SIG-M5 treated with dmso at 0.1 percent for 504 hours (cell line): ENCODE measurements at regions not wholly inside any gene's neighbourhood (a gene's known extent, or its start where the extent isn't known, plus 50 kb on each side); places are given as distances from the start of the nearest gene placed in this dataset.

ENCODE experiments used
- DNase-seq: peaks from one replicate; lab custom pipeline; 2025; ENCODE audit not compliant: unreplicated experiment; lab: John Stamatoyannopoulos, UW

DNA sequence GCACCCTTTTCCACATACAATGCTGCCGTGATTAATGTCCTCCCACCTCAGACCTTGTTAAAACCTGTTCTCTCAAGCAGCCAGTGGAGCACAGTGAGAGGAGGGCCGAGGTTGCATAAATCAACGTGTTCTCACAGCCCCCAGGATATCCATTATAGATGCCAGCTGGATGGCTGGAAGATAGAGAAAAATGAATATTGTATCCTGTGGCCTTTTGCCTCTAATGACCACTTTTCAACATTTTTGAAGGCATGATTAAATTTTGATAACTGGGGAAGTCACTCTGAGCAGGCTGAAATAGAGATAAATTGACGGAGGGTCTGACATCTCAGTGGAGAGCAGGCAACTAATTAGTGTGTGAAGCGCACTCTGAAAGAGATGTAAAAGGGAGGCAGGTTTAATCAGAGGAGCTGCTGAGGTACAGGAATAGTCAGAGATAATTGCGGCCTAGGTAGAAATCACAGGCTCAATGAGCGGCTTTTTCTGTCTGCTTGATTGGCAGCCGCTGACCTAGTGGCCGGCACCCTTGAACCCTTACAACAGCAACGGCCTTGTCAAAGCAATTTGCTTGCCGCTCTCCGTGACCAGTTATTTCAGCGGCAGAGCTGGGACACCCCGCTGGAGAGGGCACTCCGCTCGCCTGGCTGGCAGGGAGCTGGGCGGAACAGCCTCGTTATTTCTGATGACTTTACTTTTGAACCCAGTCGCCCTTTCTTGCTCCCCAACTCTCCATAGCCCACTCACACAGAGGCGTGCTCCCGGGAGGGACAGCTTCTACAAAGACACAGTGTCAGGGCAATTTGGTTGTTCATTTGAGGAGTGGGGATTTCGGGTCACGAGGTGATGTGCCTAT is 560.7 kb downstream of the PSAT1 start:
- DNase-seq = no peak

DNA sequence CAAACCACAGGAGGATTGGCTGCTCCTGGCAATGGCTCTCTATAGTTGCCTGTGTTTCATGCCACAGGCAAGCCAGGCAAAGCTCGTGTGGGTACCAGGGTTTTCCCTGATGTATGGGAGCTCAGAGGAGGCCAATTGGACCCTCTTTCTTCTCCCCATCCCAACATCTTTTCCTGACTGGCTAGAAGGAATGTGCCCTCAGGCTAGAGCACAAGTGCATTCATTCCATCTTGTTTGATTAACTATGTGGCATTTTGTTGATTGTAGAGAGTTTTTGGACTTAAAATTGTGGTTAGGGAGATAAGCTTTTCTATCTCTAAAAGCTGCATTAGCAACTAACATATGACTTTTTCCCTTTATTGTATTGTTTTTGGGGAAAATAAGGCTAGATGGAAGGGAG is 561.3 kb downstream of the PSAT1 start:
- DNase-seq = no peak

DNA sequence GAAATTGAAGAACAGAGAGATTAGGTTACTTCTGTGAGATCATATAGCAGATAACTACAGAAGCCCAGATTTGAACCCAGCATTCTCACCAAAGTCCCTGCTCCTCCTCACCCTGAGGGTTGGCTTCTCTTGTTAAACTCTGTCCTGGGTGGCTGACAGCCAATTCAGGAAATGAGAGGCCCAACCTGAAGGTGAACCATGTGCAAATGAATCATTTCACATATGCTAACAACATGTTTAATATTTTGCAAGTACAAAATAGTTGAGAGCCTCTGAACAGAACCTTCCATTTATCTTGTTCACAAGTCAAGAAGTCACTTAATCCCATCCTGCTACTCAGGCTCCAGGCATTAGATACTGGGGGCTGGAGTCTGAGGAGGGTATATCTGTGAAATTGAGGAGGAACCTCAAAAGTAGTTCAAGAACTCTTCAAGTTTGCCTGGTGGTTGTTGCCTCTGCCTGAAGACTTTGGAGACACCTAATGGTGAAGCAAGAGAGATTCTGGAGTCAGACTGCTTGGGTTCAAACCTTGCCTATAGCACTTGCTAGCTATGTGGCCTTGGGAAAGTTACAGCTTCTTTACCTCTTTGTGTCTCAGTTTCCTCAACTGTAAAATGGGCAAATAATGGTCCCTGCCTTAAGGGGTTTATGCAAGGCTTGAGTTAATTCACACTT is 564.0 kb downstream of the PSAT1 start:
- peak; percentile 0 for DNase-seq

GRCh38 chr9:78863531-78863930 is 566.6 kb downstream of the PSAT1 start:
- no peak for DNase-seq

DNA sequence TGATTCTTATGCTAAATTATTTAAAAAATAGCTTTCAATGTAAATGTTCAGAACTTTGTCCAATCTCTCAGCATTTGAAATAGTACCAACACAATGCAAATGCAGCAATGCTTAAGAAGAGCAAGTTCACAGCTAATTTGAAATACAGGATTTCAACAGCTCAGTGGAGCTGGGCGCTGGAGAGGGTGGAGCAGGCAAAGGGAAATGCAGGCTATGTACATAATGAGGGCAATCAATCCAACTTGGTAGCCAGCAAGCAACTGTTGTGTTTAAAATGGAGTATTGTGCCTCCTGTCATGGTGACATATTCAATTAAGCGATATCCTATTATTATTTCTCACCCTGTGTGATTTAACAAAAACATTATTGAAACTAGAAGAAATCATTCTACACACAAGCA is 568.8 kb downstream of the PSAT1 start:
- no peak for DNase-seq

GRCh38 chr9:78866207-78867132 is 569.5 kb downstream of the PSAT1 start:
- DNase-seq = peak; percentile 42

GRCh38 chr9:78871086-78871451 is 574.1 kb downstream of the PSAT1 start:
- no peak for DNase-seq

- DNase-seq = peak; percentile 6
These were observed 574.8 kb downstream of the PSAT1 start for GRCh38 chr9:78871452-78872331.

DNA sequence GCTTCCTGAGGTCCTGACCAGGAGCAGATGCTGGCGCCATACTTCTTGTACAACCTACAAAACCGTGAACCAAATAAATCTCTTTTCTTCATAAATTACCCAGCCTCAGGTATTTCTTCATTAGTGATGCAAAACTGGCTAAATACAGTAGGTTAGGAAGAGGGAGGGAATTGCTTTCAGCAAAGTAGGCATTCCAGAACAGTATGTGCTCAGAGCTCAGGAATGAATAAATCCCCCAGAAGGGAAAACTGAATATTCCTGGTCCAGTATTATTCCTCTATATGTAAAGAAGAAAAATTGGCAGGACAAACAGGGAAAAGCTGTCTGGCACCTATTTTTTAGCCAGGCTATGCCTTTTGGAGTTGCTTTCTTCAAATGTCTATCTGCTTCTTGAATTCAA is 577.1 kb downstream of the PSAT1 start:
- no peak for DNase-seq

DNA sequence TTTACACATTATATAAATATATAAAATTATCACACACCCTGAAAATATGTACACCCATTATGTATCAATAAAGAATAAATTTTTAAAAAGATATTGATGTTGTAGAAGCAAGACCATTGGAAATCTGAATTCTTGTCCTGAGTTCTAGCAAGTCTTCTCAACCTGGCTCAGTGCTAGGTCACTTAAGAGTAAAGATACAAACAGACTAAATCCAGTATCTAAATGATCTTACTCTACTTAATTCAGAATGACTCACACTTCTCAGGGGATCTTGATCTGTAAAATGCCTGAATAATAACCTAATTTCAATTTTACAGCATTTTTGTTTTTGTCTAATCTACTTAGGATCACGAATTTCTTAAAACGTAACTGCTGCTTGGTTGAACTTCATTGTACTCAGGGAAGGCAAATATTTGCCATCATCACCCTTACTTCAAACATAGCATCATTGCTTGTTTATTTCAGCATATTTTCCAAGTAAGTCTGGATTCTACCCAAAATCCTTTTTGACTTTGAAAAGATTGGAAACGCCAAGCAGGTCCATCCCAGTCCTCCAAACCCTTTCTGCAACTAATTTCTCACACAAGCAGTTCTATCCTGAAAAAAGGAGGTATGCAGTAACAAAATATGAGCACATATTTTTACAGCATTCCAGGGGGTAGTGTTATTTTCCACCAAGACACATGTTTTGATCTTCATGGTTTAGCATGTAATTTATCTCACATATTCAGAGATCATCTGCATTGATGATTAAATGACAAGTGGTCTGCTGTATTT is 582.6 kb downstream of the PSAT1 start:
- DNase-seq = peak; percentile 7

- DNase-seq = no peak
These were observed 584.4 kb downstream of the PSAT1 start for GRCh38 chr9:78881295-78881694.

GRCh38 chr9:78882481-78882880 is 585.6 kb downstream of the PSAT1 start:
- no peak for DNase-seq

- no peak for DNase-seq
These were observed 587.8 kb downstream of the PSAT1 start for GRCh38 chr9:78884611-78885150.

DNA sequence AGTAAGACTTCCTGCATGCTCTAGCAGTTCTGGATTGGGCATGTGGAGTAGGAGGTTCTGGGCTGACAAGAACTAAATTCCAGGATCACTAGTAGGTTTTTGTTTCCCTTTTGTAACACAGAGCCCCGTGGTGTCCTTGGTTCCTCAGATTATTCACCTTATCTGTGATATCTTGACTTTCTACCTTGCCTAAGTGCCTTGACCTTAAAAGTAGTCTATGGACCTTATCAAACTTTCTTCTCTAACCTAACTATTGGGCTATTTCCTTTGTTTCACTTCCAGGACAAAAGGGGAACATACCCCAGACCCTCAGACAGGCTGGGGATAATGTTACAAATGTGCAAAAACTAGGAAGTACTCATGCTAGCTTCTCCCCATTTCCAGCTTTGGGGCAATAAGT is 595.3 kb downstream of the PSAT1 start:
- no peak for DNase-seq

- DNase-seq = no peak
These were observed 595.8 kb downstream of the PSAT1 start for GRCh38 chr9:78892769-78893168.

DNA sequence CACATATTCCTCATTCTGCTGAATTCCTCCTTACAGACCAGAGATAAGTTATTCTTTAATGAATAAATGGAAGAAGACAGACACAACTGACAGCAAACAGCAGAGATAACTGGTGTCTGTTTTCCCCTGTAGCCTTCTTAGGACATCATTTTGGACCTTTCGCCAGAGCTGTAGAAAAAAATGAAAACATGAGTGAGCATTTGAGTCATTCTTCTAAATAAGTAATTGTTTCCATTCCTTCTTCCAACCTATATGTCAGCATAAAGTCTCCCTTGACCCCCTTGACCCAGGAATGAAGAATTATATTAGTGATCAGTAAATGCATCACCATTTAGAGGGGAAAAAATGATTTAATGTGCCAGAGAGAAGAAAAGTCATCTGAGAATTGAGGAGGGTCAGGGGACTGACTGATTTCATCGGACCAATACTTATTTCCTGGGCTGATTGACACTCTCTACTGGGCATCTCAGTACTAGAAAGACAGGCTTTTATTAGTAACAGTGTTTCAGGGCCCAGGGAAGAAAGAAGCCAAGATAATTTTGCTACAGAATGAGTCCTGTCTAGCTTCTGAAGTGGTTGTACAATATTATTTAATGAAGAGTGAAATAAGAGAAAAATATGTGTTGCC is 597.0 kb downstream of the PSAT1 start:
- no peak for DNase-seq

DNA sequence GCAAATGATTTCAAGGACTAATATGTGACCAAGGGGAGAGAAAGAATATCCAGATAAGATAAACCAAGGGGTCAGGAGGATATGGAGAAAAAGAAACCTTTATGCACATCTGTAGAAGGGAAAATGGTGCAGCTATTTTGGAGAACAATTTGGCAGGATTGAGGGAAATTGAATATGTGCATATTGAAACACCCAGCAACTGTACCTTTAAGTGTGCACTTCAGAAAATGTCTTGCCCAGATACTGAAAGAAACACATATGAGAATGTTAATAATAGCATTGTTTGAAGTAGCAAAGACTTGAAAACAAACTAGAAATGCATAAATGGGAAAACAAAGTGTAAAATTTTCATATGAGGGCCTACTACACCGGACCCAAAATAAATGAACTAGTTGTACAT is 599.6 kb downstream of the PSAT1 start:
- no peak for DNase-seq

- DNase-seq = no peak
These were observed 601.3 kb downstream of the PSAT1 start for GRCh38 chr9:78898234-78898633.

DNA sequence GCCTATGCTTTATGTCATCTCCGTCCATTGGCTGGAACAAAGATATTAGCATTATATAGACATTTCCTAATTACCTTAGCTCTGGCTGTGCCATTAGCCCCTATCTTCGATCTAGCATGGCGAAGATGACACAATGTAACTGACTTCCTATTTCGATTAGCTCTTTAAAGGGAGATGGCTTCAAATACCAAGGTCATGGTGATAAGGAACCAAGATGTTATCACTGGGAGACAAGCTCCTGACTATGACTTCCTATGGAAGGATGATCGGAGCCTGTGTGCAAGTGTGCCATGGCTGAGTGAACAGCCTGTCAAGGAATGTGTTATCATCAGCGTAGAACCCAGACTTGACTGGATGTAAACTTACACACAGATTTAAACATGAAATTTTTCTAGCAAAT is 602.1 kb downstream of the PSAT1 start:
- no peak for DNase-seq
